ENCODE measurements at regions not wholly inside any gene's neighbourhood (a gene's known extent, or its start where the extent isn't known, plus 50 kb on each side); places are given as distances from the start of the nearest gene placed in this dataset.

- Histone ChIP-seq H3K9ac (ENCODE audit: low read depth, low read length) (no peak overlapping the region), H3K27me3 (ENCODE audit: control insufficient read depth, insufficient read depth, low read length) (no peaks in the 10 kb centered on the region), H3K4me1 (ENCODE audit: control insufficient read depth, insufficient read depth, low read length) (no peaks in the 10 kb centered on the region), H3K9me3 (replicated peaks; ENCODE audit: low read length) (no peaks in the 10 kb centered on the region), H3K36me3 (ENCODE audit: insufficient read depth, low read length) (no peaks in the 10 kb centered on the region), H3K4me3 (ENCODE audit: low read length) (no peak overlapping the region), H3K4me2 (ENCODE audit: low read length) (no peak overlapping the region)
Measured at GRCh38 chr19:31616031-31616430, 266.8 kb upstream of the TSHZ3 start.

DNA sequence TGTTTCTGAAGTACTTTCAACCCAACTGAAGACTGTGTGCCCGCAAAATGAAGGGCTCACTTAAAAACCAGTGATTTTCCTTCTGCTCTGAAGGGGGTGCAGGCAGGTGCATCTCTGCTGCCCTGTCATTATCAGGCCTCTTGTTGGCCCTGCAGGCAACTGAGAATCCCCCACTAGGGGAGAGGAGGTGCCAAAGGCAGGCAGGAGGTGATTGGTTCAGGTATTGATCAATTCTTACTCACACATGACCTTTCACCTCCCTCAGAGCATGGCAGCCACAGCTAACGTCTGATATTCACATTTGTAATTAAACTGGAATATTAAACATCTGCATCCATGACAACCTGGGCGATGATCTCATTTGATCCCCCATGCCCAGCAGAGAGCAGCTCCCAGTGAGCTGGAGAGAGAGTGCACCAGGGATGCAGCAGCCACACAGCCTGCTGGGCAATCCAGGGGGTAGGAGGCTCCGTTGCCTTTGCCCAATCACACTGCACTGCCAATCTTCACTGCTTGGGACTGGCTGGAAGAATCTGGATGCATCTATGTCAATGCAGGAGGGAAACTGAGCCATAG lies 267.9 kb upstream of the TSHZ3 start:
- no peaks in the 10 kb centered on the region for H3K4me1 ChIP-seq (ENCODE audit: control insufficient read depth, insufficient read depth, low read length)
- no peaks in the 10 kb centered on the region for H3K27me3 ChIP-seq (ENCODE audit: control insufficient read depth, insufficient read depth, low read length)
- no peaks in the 10 kb centered on the region for H3K36me3 ChIP-seq (ENCODE audit: insufficient read depth, low read length)
- H3K4me2 ChIP-seq (ENCODE audit: low read length): no peak overlapping the region
- H3K9me3 ChIP-seq (replicated peaks; ENCODE audit: low read length): no peaks in the 10 kb centered on the region
- H3K4me3 ChIP-seq (ENCODE audit: low read length): no peak overlapping the region
- H3K9ac ChIP-seq (ENCODE audit: low read depth, low read length): no peak overlapping the region

- H3K4me2 ChIP-seq (ENCODE audit: low read length): no peak overlapping the region
- H3K4me1 ChIP-seq (ENCODE audit: control insufficient read depth, insufficient read depth, low read length): no peaks in the 10 kb centered on the region
- peaks cover 6% of the 10 kb centered on the region for H3K27me3 ChIP-seq (ENCODE audit: control insufficient read depth, insufficient read depth, low read length)
- H3K9ac ChIP-seq (ENCODE audit: low read depth, low read length): no peak overlapping the region
- H3K36me3 ChIP-seq (ENCODE audit: insufficient read depth, low read length): no peaks in the 10 kb centered on the region
- H3K9me3 ChIP-seq (replicated peaks; ENCODE audit: low read length): peaks cover 4% of the 10 kb centered on the region
- H3K4me3 ChIP-seq (ENCODE audit: low read length): no peak overlapping the region
Measured at GRCh38 chr19:31625056-31625455, 275.8 kb upstream of the TSHZ3 start.

- Histone ChIP-seq H3K27me3 (ENCODE audit: control insufficient read depth, insufficient read depth, low read length) (peaks cover 6% of the 10 kb centered on the region), H3K9ac (ENCODE audit: low read depth, low read length) (no peak overlapping the region), H3K4me1 (ENCODE audit: control insufficient read depth, insufficient read depth, low read length) (no peaks in the 10 kb centered on the region), H3K36me3 (ENCODE audit: insufficient read depth, low read length) (no peaks in the 10 kb centered on the region), H3K4me2 (ENCODE audit: low read length) (no peak overlapping the region), H3K9me3 (replicated peaks; ENCODE audit: low read length) (peaks cover 4% of the 10 kb centered on the region), H3K4me3 (ENCODE audit: low read length) (no peak overlapping the region)
Measured at GRCh38 chr19:31625575-31625974, 276.3 kb upstream of the TSHZ3 start.

GRCh38 chr19:31626941-31627340 lies 277.7 kb upstream of the TSHZ3 start:
- Histone ChIP-seq H3K4me3 (ENCODE audit: low read length) (no peak overlapping the region), H3K27me3 (ENCODE audit: control insufficient read depth, insufficient read depth, low read length) (peaks cover 6% of the 10 kb centered on the region), H3K4me2 (ENCODE audit: low read length) (no peak overlapping the region), H3K9me3 (replicated peaks; ENCODE audit: low read length) (peaks cover 4% of the 10 kb centered on the region), H3K4me1 (ENCODE audit: control insufficient read depth, insufficient read depth, low read length) (no peaks in the 10 kb centered on the region), H3K36me3 (ENCODE audit: insufficient read depth, low read length) (no peaks in the 10 kb centered on the region), H3K9ac (ENCODE audit: low read depth, low read length) (no peak overlapping the region)

DNA sequence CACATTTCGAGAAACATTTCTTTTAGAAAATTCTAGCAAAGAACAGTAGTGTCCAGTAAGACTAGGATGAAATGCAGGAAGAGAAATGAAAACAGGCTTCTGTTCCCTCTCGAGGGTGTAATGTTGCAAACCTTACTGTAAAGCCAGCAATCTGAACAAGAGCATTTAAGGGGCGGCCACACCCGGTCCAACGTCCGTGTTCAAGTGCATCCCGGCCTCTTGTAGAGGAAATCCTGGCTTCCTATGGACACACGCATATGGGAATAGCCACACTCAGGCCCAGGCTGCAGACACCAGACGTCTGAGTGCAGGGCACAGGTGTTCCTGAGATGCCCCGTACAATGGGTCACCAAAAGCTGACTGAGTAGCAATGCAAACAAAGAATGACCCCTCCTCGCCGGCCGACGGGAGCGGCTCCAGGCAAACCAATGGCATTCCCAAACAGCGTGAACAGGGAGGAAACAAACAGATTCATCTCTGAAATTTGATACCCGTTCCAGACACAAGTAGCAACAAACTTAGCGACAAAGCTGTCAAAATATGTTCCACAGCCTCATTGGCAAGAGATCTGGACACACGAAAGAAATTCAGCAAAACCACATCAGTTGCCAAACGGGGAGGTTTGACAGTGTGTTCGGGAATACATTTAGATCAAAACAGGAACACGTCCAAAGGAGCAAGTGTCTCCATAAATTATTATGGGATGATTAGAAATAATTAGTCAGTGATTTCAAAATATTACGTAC lies 278.6 kb upstream of the TSHZ3 start:
- Histone ChIP-seq H3K9ac (ENCODE audit: low read depth, low read length) (no peak overlapping the region), H3K27me3 (ENCODE audit: control insufficient read depth, insufficient read depth, low read length) (peaks cover 6% of the 10 kb centered on the region), H3K4me1 (ENCODE audit: control insufficient read depth, insufficient read depth, low read length) (no peaks in the 10 kb centered on the region), H3K9me3 (replicated peaks; ENCODE audit: low read length) (peaks cover 4% of the 10 kb centered on the region), H3K4me2 (ENCODE audit: low read length) (no peak overlapping the region), H3K36me3 (ENCODE audit: insufficient read depth, low read length) (no peaks in the 10 kb centered on the region), H3K4me3 (ENCODE audit: low read length) (no peak overlapping the region)

- H3K9ac ChIP-seq (ENCODE audit: low read depth, low read length): no peak overlapping the region
- no peak overlapping the region for H3K4me3 ChIP-seq (ENCODE audit: low read length)
- no peak overlapping the region for H3K4me2 ChIP-seq (ENCODE audit: low read length)
- H3K4me1 ChIP-seq (ENCODE audit: control insufficient read depth, insufficient read depth, low read length): no peaks in the 10 kb centered on the region
- peaks cover 6% of the 10 kb centered on the region for H3K27me3 ChIP-seq (ENCODE audit: control insufficient read depth, insufficient read depth, low read length)
- H3K36me3 ChIP-seq (ENCODE audit: insufficient read depth, low read length): no peaks in the 10 kb centered on the region
- no peaks in the 10 kb centered on the region for H3K9me3 ChIP-seq (replicated peaks; ENCODE audit: low read length)
Measured at GRCh38 chr19:31629579-31630363, 280.5 kb upstream of the TSHZ3 start.

- Histone ChIP-seq H3K4me1 (ENCODE audit: control insufficient read depth, insufficient read depth, low read length) (no peaks in the 10 kb centered on the region), H3K9ac (ENCODE audit: low read depth, low read length) (no peak overlapping the region), H3K4me3 (ENCODE audit: low read length) (no peak overlapping the region), H3K4me2 (ENCODE audit: low read length) (no peak overlapping the region), H3K27me3 (ENCODE audit: control insufficient read depth, insufficient read depth, low read length) (peaks cover 2% of the 10 kb centered on the region), H3K36me3 (ENCODE audit: insufficient read depth, low read length) (no peaks in the 10 kb centered on the region), H3K9me3 (replicated peaks; ENCODE audit: low read length) (no peaks in the 10 kb centered on the region)
Measured at GRCh38 chr19:31633014-31633413, 283.8 kb upstream of the TSHZ3 start.

GRCh38 chr19:31639306-31639705 lies 290.1 kb upstream of the TSHZ3 start:
- H3K4me2 ChIP-seq (ENCODE audit: low read length): no peak overlapping the region
- no peaks in the 10 kb centered on the region for H3K27me3 ChIP-seq (ENCODE audit: control insufficient read depth, insufficient read depth, low read length)
- H3K4me1 ChIP-seq (ENCODE audit: control insufficient read depth, insufficient read depth, low read length): no peaks in the 10 kb centered on the region
- no peak overlapping the region for H3K4me3 ChIP-seq (ENCODE audit: low read length)
- H3K9me3 ChIP-seq (replicated peaks; ENCODE audit: low read length): no peaks in the 10 kb centered on the region
- H3K9ac ChIP-seq (ENCODE audit: low read depth, low read length): no peak overlapping the region
- H3K36me3 ChIP-seq (ENCODE audit: insufficient read depth, low read length): no peaks in the 10 kb centered on the region

GRCh38 chr19:31641591-31641990 lies 292.4 kb upstream of the TSHZ3 start:
- no peaks in the 10 kb centered on the region for H3K4me1 ChIP-seq (ENCODE audit: control insufficient read depth, insufficient read depth, low read length)
- no peaks in the 10 kb centered on the region for H3K9me3 ChIP-seq (replicated peaks; ENCODE audit: low read length)
- H3K27me3 ChIP-seq (ENCODE audit: control insufficient read depth, insufficient read depth, low read length): no peaks in the 10 kb centered on the region
- H3K4me3 ChIP-seq (ENCODE audit: low read length): no peak overlapping the region
- no peak overlapping the region for H3K9ac ChIP-seq (ENCODE audit: low read depth, low read length)
- no peaks in the 10 kb centered on the region for H3K36me3 ChIP-seq (ENCODE audit: insufficient read depth, low read length)
- H3K4me2 ChIP-seq (ENCODE audit: low read length): no peak overlapping the region

DNA sequence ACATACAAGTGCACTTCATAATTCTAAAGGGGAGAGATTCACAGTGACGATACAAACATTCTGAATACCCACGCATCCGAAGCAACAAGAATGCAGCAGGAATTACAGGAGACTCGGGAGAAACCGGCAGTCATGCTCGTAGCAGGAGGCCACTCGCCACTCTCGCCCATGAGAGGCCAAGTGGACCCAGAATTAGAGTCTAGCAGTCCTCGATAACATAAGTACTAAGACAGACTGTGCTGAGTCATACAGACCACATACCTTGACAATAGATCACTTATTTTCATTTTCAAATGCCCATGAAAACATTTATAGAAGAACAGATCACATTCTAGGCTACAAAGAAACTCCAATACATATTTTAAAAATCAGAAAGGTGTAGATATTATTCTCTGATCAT lies 299.1 kb upstream of the TSHZ3 start:
- Histone ChIP-seq H3K36me3 (ENCODE audit: insufficient read depth, low read length) (no peaks in the 10 kb centered on the region), H3K9me3 (replicated peaks; ENCODE audit: low read length) (no peaks in the 10 kb centered on the region), H3K4me2 (ENCODE audit: low read length) (no peak overlapping the region), H3K4me1 (ENCODE audit: control insufficient read depth, insufficient read depth, low read length) (no peaks in the 10 kb centered on the region), H3K9ac (ENCODE audit: low read depth, low read length) (no peak overlapping the region), H3K4me3 (ENCODE audit: low read length) (no peak overlapping the region), H3K27me3 (ENCODE audit: control insufficient read depth, insufficient read depth, low read length) (no peaks in the 10 kb centered on the region)

Measured in skeletal muscle satellite cell (primary cell).